Liver (tissue), 8 donors: ENCODE measurements at regions not wholly inside any gene's neighbourhood (a gene's known extent, or its start where the extent isn't known, plus 50 kb on each side); places are given as distances from the start of the nearest gene placed in this dataset.

Experiments
- DNase-seq: peaks from one replicate; pipeline ENCODE4 v3.0.0-alpha.2; 2017; ENCODE audit warnings: low spot score
- H3K27ac ChIP-seq, 2 donors: one replicate each; pipeline ENCODE4 v1.7.0; 2013; ENCODE audit warnings: inconsistent platforms in 2 of 2, low read length in 2 of 2, control low read depth in 1 of 2, low read depth in 1 of 2, mild to moderate bottlenecking in 1 of 2
- H3K27me3 ChIP-seq, 4 donors: one replicate each; pipeline versions ENCODE4 v1.6.1 to v1.7.0; 2013; ENCODE audit warnings: low read length in 3 of 4, inconsistent platforms in 1 of 4, mild to moderate bottlenecking in 1 of 4, moderate library complexity in 1 of 4; ENCODE audit not compliant: control insufficient read depth in 4 of 4, insufficient read depth in 4 of 4
- H3K36me3 ChIP-seq, 4 donors: one replicate each; pipeline versions ENCODE4 v1.6.1 to v1.7.0; 2013; ENCODE audit warnings: low read length in 3 of 4, mild to moderate bottlenecking in 3 of 4, low read depth in 1 of 4, moderate library complexity in 1 of 4; ENCODE audit not compliant: control insufficient read depth in 4 of 4, insufficient read depth in 3 of 4
- H3K4me1 ChIP-seq, 4 donors: one replicate each; pipeline versions ENCODE4 v1.6.1 to v1.7.0; 2013; ENCODE audit warnings: low read length in 3 of 4, mild to moderate bottlenecking in 3 of 4, moderate library complexity in 1 of 4; ENCODE audit not compliant: control insufficient read depth in 4 of 4, insufficient read depth in 4 of 4
- H3K4me3 ChIP-seq, 3 donors: one replicate each; pipeline versions ENCODE4 v1.6.1 to v1.7.0; 2013; ENCODE audit warnings: low read length in 3 of 3, control low read depth in 1 of 3, low read depth in 1 of 3, mild to moderate bottlenecking in 1 of 3
- H3K9ac ChIP-seq, 2 donors: one replicate each; pipeline ENCODE4 v1.7.0; 2013; ENCODE audit warnings: low read length in 2 of 2, mild to moderate bottlenecking in 2 of 2, moderate library complexity in 2 of 2, control low read depth in 1 of 2, low read depth in 1 of 2
- H3K9me3 ChIP-seq, 4 donors: one replicate each; pipeline versions ENCODE4 v1.6.1 to v1.7.0; 2013; ENCODE audit warnings: low read length in 3 of 4; ENCODE audit not compliant: control insufficient read depth in 4 of 4
- CTCF ChIP-seq: fragments of 150-350 bp; IDR thresholded peaks from 2 replicates; pipeline ENCODE4 v1.5.1; 2017; ENCODE audit warnings: improper control_type of control experiment, low read depth, low read length; ENCODE audit not compliant: missing input control
- EGR1 ChIP-seq, 2 donors: IDR thresholded peaks; 2 replicates each; pipeline ENCODE4 v1.6.1; 2016 to 2018; ENCODE audit warnings: antibody characterized with exemption in 2 of 2, low read depth in 2 of 2
- FOXA1 ChIP-seq: IDR thresholded peaks from 2 replicates; pipeline ENCODE4 v1.6.1; 2016; ENCODE audit warnings: antibody characterized with exemption
- FOXA2 ChIP-seq: IDR thresholded peaks from 2 replicates; pipeline ENCODE4 v1.6.1; 2016; ENCODE audit warnings: antibody characterized with exemption
- GABPA ChIP-seq, 2 donors: IDR thresholded peaks in 1 of 2; conservative IDR thresholded peaks in 1 of 2; 2 replicates each; pipeline ENCODE4 v1.6.1; 2016; ENCODE audit warnings: antibody characterized with exemption in 2 of 2, mild to moderate bottlenecking in 1 of 2, moderate library complexity in 1 of 2
- HNF4A ChIP-seq, 2 donors: conservative IDR thresholded peaks; 2 replicates each; pipeline ENCODE4 v1.6.1; 2016; ENCODE audit warnings: antibody characterized with exemption in 2 of 2, mild to moderate bottlenecking in 2 of 2
- HNF4G ChIP-seq: IDR thresholded peaks from 2 replicates; pipeline ENCODE4 v1.6.1; 2016; ENCODE audit warnings: antibody characterized with exemption
- JUND ChIP-seq, 2 donors: IDR thresholded peaks; 2 replicates each; pipeline ENCODE4 v1.6.1; 2016; ENCODE audit warnings: antibody characterized with exemption in 2 of 2
- MAX ChIP-seq: IDR thresholded peaks from 2 replicates; pipeline ENCODE4 v1.6.1; 2016; ENCODE audit warnings: antibody characterized with exemption
- NR2F2 ChIP-seq: IDR thresholded peaks from 2 replicates; pipeline ENCODE4 v1.6.1; 2016; ENCODE audit warnings: antibody characterized with exemption
- RAD21 ChIP-seq, 2 donors: IDR thresholded peaks; 2 replicates each; pipeline ENCODE4 v1.6.1; 2016; ENCODE audit warnings: antibody characterized with exemption in 2 of 2, mild to moderate bottlenecking in 2 of 2
- REST ChIP-seq: IDR thresholded peaks from 2 replicates; pipeline ENCODE4 v1.6.1; 2016; ENCODE audit warnings: antibody characterized with exemption, mild to moderate bottlenecking
- RXRA ChIP-seq, 2 donors: IDR thresholded peaks; 2 replicates each; pipeline ENCODE4 v1.6.1; 2017 to 2018; ENCODE audit warnings: antibody characterized with exemption in 2 of 2, mild to moderate bottlenecking in 1 of 2
- SP1 ChIP-seq: IDR thresholded peaks from 2 replicates; pipeline ENCODE4 v1.6.1; 2018; ENCODE audit warnings: antibody characterized with exemption, mild to moderate bottlenecking
- TAF1 ChIP-seq: conservative IDR thresholded peaks from 2 replicates; pipeline ENCODE4 v1.6.1; 2016; ENCODE audit warnings: antibody characterized with exemption, mild to moderate bottlenecking
- YY1 ChIP-seq: IDR thresholded peaks from 2 replicates; pipeline ENCODE4 v1.6.1; 2016; ENCODE audit warnings: antibody characterized with exemption, mild to moderate bottlenecking
- ZBTB33 ChIP-seq: IDR thresholded peaks from 2 replicates; pipeline ENCODE4 v1.6.1; 2016; ENCODE audit warnings: antibody characterized with exemption
- WGBS: extraction: QIAGEN DNeasy Blood & Tissue Kit; methylation state at CpG from one replicate; pipeline ENCODE4 v1.1.7; 2013; 5-methylcytosine and 5-hydroxymethylcytosine counted together
- TF ChIP-seq, protein P1 (sequence below): IDR thresholded peaks from 2 replicates; pipeline ENCODE4 v1.6.1; 2016; ENCODE audit warnings: antibody characterized with exemption
- donor health status: healthy.
- donor health status: healthy.
- donor health status: healthy.
- donor health status: healthy.
- donor health status: healthy.

DNA sequence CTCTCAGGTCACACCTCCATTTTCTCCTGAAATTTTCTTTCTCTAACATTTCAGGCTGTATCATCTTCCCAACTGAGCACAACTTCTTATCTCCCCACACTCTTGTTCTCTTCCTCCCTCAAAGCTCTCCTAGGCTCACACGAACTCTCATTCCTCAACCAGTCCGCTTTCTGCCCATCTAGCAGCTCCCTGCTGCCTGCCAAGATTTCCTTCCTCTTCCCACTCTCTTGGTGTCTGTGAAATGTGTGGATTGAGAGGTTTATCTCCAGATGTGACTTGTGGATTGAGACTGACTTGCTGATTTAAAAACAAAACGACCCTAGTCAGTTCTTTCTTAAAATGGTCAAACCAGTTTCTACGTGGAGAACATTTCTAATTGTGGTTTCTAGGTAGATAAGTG lies 106.3 kb downstream of the MTNR1B start (continued):
- TF ChIP-seq REST (no peak), HNF4G (no peak), YY1 (no peak)

DNA sequence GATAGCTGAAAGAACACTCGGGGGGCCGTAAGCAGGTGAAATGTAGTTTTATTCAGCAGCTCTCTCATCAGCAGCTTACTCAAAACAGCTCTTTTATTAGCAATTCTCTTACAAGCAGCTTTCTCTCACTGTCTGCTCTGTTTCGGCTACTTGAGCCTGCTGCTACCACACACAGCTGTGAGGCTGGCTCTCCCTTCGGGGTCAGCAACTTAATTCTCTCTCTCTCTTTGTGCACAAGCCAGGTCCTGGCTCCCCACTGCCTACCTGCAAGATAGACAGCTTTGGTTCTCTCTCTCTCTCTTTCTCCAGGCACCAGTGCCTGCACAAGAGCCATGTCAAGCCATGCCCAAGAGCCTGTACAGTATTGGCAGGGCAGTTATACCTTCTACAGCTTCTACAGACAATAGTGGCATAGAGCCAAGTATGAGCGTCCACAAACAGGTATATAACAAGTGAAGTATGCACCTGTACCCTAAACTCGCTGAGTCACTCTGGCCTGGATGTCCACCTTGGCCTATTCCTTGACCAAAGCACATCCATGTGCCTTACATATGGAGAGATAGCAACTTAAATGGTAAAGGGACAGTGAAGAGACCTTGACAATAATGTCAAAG lies 110.8 kb downstream of the MTNR1B start:
- Histone ChIP-seq H3K4me1 (peaks cover 0 to 3% (median under 1%) of the 10 kb centered on the region in 4 donors), H3K9ac (no peak overlapping the region), H3K27ac (no peak overlapping the region), H3K4me3 (no peak overlapping the region), H3K36me3 (no peaks in the 10 kb centered on the region), H3K9me3 (no peaks in the 10 kb centered on the region), H3K27me3 (no peaks in the 10 kb centered on the region)
- WGBS: 88% methylated on average over 6 of the region's 6 CpGs
- no peak for DNase-seq
- TF ChIP-seq FOXA2 (no peak), GABPA (IDR thresholded peaks at IDR 0.05 in 1 of 2, conservative IDR thresholded peaks at IDR 0.05 in 1 of 2) (no peak), TAF1 (no peak)

DNA sequence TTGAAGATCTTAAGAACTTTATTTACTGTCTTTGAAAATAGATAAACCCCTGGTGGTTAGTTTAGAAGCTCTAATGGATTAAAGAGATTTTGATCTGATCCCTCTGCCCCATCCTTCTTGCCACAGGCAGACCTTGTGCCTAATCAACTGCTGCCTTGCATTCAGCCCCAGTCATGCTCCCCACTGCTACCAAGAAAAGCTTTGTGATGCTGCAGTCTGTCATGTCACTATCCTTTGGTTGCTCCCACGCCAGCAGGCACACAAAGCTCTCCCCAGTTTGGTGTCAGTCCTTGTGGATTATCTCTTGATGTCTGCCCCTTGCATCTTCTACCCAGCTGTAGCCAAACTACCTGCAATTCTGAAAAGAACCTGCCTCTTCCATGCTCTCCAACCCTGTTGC lies 112.2 kb downstream of the MTNR1B start:
- Histone ChIP-seq H3K9ac (no peak overlapping the region), H3K4me1 (peaks cover 0 to 3% (median 0%) of the 10 kb centered on the region in 4 donors), H3K9me3 (no peaks in the 10 kb centered on the region), H3K4me3 (no peak overlapping the region), H3K27ac (no peak overlapping the region), H3K36me3 (no peaks in the 10 kb centered on the region), H3K27me3 (no peaks in the 10 kb centered on the region)
- TF ChIP-seq NR2F2: no peak
- TF ChIP-seq HNF4G: no peak
- no peak for TF ChIP-seq REST
- TF ChIP-seq RXRA (IDR thresholded peaks at IDR 0.05): no peak
- no peak for TF ChIP-seq JUND (IDR thresholded peaks at IDR 0.05)
- TF ChIP-seq MAX: no peak
- TF ChIP-seq TAF1: no peak
- no peak for TF ChIP-seq CTCF
- TF ChIP-seq, protein P1, sequence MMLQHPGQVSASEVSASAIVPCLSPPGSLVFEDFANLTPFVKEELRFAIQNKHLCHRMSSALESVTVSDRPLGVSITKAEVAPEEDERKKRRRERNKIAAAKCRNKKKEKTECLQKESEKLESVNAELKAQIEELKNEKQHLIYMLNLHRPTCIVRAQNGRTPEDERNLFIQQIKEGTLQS: no peak
- no peak for TF ChIP-seq SP1
- TF ChIP-seq GABPA (IDR thresholded peaks at IDR 0.05 in 1 of 2, conservative IDR thresholded peaks at IDR 0.05 in 1 of 2): no peak
- TF ChIP-seq ZBTB33: no peak
- TF ChIP-seq HNF4A (conservative IDR thresholded peaks at IDR 0.05): no peak
- no peak for TF ChIP-seq EGR1 (IDR thresholded peaks at IDR 0.05; ENCODE audit: low read depth in 2 of 2)
- TF ChIP-seq FOXA2: no peak
- TF ChIP-seq FOXA1: no peak
- TF ChIP-seq RAD21 (IDR thresholded peaks at IDR 0.05): no peak
- no peak for TF ChIP-seq YY1
- no peak for DNase-seq
- 82% methylated on average over 1 of the region's 1 CpG for WGBS
